H1 (cell line): ENCODE measurements at regions not wholly inside any gene's neighbourhood (a gene's known extent, or its start where the extent isn't known, plus 50 kb on each side); places are given as distances from the start of the nearest gene placed in this dataset.

ENCODE experiments used
- CTCF ChIA-PET: fragments of 300-600 bp; sonication (Branson Sonifier 250); formaldehyde crosslinking; loops from one replicate; lab custom pipeline; 2021; ENCODE audit not compliant: partially characterized antibody; lab: Charles Lee
- POLR2A ChIA-PET: fragments of 300-600 bp; sonication (Branson Sonifier 250); formaldehyde crosslinking; loops from one replicate; lab custom pipeline; 2021; ENCODE audit warnings: inconsistent platforms; ENCODE audit not compliant: partially characterized antibody; lab: Charles Lee
- DNase-seq, 2 experiments: peaks; one replicate each; pipeline versions ENCODE4 v3.0.0 to v3.0.0-alpha.2; 2010 to 2022; ENCODE audit warnings: low spot score in 2 of 2, low read depth in 1 of 2, mixed read lengths in 1 of 2
- FAIRE-seq: peaks from 2 replicates; lab custom pipeline; 2011; peaks lifted over from hg19 to GRCh38; lab: Jason Lieb, UNC
- H2AFZ ChIP-seq: 2 replicates; pipeline ENCODE4 v1.8.1; 2012; ENCODE audit warnings: low read length, inconsistent platforms
- H2AK5ac ChIP-seq: 2 replicates; pipeline ENCODE4 v1.6.1; 2013; ENCODE audit warnings: low read depth, low read length
- H2BK120ac ChIP-seq: replicated peaks from 2 replicates; pipeline ENCODE3; 2013; ENCODE audit warnings: low read depth, low read length, inconsistent platforms
- H2BK12ac ChIP-seq: 2 replicates; pipeline ENCODE4 v1.6.1; 2013; ENCODE audit warnings: low read depth, low read length
- H2BK15ac ChIP-seq: 2 replicates; pipeline ENCODE4 v1.6.1; 2013; ENCODE audit warnings: low read length
- H2BK20ac ChIP-seq: 2 replicates; pipeline ENCODE4 v1.6.1; 2013; ENCODE audit warnings: low read length
- H2BK5ac ChIP-seq: 2 replicates; pipeline ENCODE4 v1.6.1; 2013; ENCODE audit warnings: low read depth, low read length
- H3K14ac ChIP-seq: 2 replicates; pipeline ENCODE4 v1.6.1; 2013; ENCODE audit warnings: inconsistent platforms; ENCODE audit not compliant: insufficient read length
- H3K18ac ChIP-seq: 2 replicates; pipeline ENCODE4 v1.6.1; 2013; ENCODE audit warnings: low read length; ENCODE audit errors: extremely low read depth
- H3K23ac ChIP-seq: 2 replicates; pipeline ENCODE4 v1.6.1; 2013; ENCODE audit warnings: inconsistent platforms; ENCODE audit not compliant: insufficient read length
- H3K23me2 ChIP-seq: 2 replicates; pipeline ENCODE4 v1.6.1; 2013; ENCODE audit warnings: low read depth, low read length
- H3K27ac ChIP-seq: 2 replicates; pipeline ENCODE4 v1.6.1; 2011; ENCODE audit warnings: low read depth, low read length, inconsistent platforms
- H3K27me3 ChIP-seq, 4 experiments: replicated peaks in 1 of 4; 1 replicate in 1 of 4; 2 replicates in 3 of 4; pipeline versions ENCODE4 v1.6.1 to v1.8.1; 2011 to 2013; ENCODE audit warnings: low read length in 3 of 4, mild to moderate bottlenecking in 3 of 4, inconsistent platforms in 2 of 4, mixed read lengths in 2 of 4, moderate library complexity in 1 of 4; ENCODE audit not compliant: control insufficient read depth in 3 of 4, insufficient read depth in 3 of 4; ENCODE audit errors: extremely low read depth in 1 of 4
- H3K36me3 ChIP-seq, 4 experiments: 2 replicates each; pipeline versions ENCODE4 v1.6.1 to v1.8.1; 2011 to 2013; ENCODE audit warnings: mild to moderate bottlenecking in 4 of 4, low read length in 3 of 4, moderate library complexity in 2 of 4, control low read depth in 1 of 4, inconsistent platforms in 1 of 4; ENCODE audit not compliant: insufficient read depth in 4 of 4, control insufficient read depth in 2 of 4
- H3K4ac ChIP-seq: replicated peaks from 2 replicates; pipeline ENCODE3; 2013; ENCODE audit warnings: low read length, low read depth, mixed read lengths, inconsistent platforms; ENCODE audit not compliant: insufficient read length
- H3K4me1 ChIP-seq, 4 experiments: replicated peaks in 1 of 4; 1 replicate in 1 of 4; 2 replicates in 3 of 4; pipeline versions ENCODE4 v1.6.1 to v1.8.1; 2011 to 2013; ENCODE audit warnings: low read length in 3 of 4, inconsistent platforms in 2 of 4, mixed read lengths in 1 of 4; ENCODE audit not compliant: insufficient read depth in 4 of 4, control insufficient read depth in 3 of 4
- H3K4me2 ChIP-seq, 2 experiments: 2 replicates each; pipeline versions ENCODE4 v1.6.1 to v1.8.1; 2011 to 2013; ENCODE audit warnings: low read depth in 2 of 2, low read length in 2 of 2, control low read depth in 1 of 2, inconsistent platforms in 1 of 2, mild to moderate bottlenecking in 1 of 2; ENCODE audit not compliant: insufficient read depth in 1 of 2
- H3K4me3 ChIP-seq, 4 experiments: fragments of 200-600, 300-600 bp in 1 of 4; sonication (generic), shearing (Covaris generic), sonication (Bioruptor Twin) in 1 of 4; 2 replicates each; pipeline versions ENCODE4 v1.5.1 to v1.8.1; 2011 to 2016; ENCODE audit warnings: low read length in 4 of 4, low read depth in 3 of 4, control low read depth in 2 of 4, inconsistent platforms in 2 of 4, mild to moderate bottlenecking in 2 of 4, mixed read lengths in 1 of 4, moderate library complexity in 1 of 4; ENCODE audit not compliant: insufficient read depth in 2 of 4; ENCODE audit errors: extremely low read depth in 1 of 4
- H3K56ac ChIP-seq: replicated peaks from 2 replicates; pipeline ENCODE3; 2013; ENCODE audit warnings: low read depth, mild to moderate bottlenecking, mixed read lengths, low read length, inconsistent platforms; ENCODE audit not compliant: insufficient read length
- H3K79me1 ChIP-seq: 2 replicates; pipeline ENCODE4 v1.6.1; 2013; ENCODE audit warnings: low read depth, low read length, control low read depth
- H3K79me2 ChIP-seq, 2 experiments: 2 replicates each; pipeline versions ENCODE4 v1.6.1 to v1.8.1; 2012 to 2013; ENCODE audit warnings: low read length in 2 of 2, mild to moderate bottlenecking in 2 of 2, inconsistent platforms in 1 of 2; ENCODE audit not compliant: insufficient read depth in 2 of 2, control insufficient read depth in 1 of 2
- H3K9ac ChIP-seq, 4 experiments: replicated peaks in 1 of 4; 1 replicate in 1 of 4; 2 replicates in 3 of 4; pipeline versions ENCODE4 v1.6.1 to v1.8.1; 2011 to 2013; ENCODE audit warnings: low read depth in 3 of 4, low read length in 3 of 4, control low read depth in 2 of 4, mild to moderate bottlenecking in 2 of 4, moderate library complexity in 2 of 4, inconsistent platforms in 1 of 4; ENCODE audit errors: extremely low read depth in 1 of 4
- H3K9me3 ChIP-seq, 2 experiments: 2 replicates each; pipeline versions ENCODE4 v1.6.1 to v1.8.1; 2012 to 2013; ENCODE audit warnings: mild to moderate bottlenecking in 2 of 2, moderate library complexity in 2 of 2, control low read depth in 1 of 2, inconsistent platforms in 1 of 2, low read depth in 1 of 2, low read length in 1 of 2, mixed read lengths in 1 of 2; ENCODE audit not compliant: insufficient read depth in 2 of 2
- H4K20me1 ChIP-seq, 2 experiments: replicated peaks in 1 of 2; 2 replicates each; pipeline versions ENCODE3 to v1.8.1; 2011 to 2013; ENCODE audit warnings: inconsistent platforms in 2 of 2, low read length in 2 of 2, mild to moderate bottlenecking in 1 of 2; ENCODE audit not compliant: insufficient read depth in 2 of 2, control insufficient read depth in 1 of 2
- H4K5ac ChIP-seq: 2 replicates; pipeline ENCODE4 v1.6.1; 2013; ENCODE audit warnings: low read length, low read depth, mixed read lengths, inconsistent platforms; ENCODE audit not compliant: insufficient read length
- H4K8ac ChIP-seq: 2 replicates; pipeline ENCODE4 v1.8.0; 2013; ENCODE audit warnings: mild to moderate bottlenecking, moderate library complexity, low read length, inconsistent platforms; ENCODE audit not compliant: insufficient read depth; ENCODE audit errors: extremely low read depth
- H4K91ac ChIP-seq: replicated peaks from 2 replicates; pipeline ENCODE3; 2013; ENCODE audit warnings: low read length, mixed read lengths, inconsistent platforms; ENCODE audit not compliant: insufficient read length
- E2F6 ChIP-seq: IDR thresholded peaks from 2 replicates; pipeline ENCODE4 v1.6.1; 2012; ENCODE audit warnings: inconsistent platforms
- RAD21 ChIP-seq, 2 experiments: IDR thresholded peaks in 1 of 2; conservative IDR thresholded peaks in 1 of 2; 2 replicates each; pipeline ENCODE4 v1.6.1; 2011; ENCODE audit warnings: low read depth in 2 of 2, low read length in 2 of 2, improper control_type of control experiment in 1 of 2, inconsistent platforms in 1 of 2, mild to moderate bottlenecking in 1 of 2, moderate library complexity in 1 of 2
- RBBP5 ChIP-seq: IDR thresholded peaks from 2 replicates; pipeline ENCODE4 v1.7.1; 2012; ENCODE audit warnings: low read depth, mild to moderate bottlenecking, inconsistent platforms, low read length, moderate library complexity, borderline replicate concordance
- RFX5 ChIP-seq: IDR thresholded peaks from 2 replicates; pipeline ENCODE4 v1.6.1; 2011; ENCODE audit warnings: low read depth, low read length, improper control_type of control experiment, borderline replicate concordance
- SIRT6 ChIP-seq: IDR thresholded peaks from one replicate; pipeline ENCODE4 v1.7.1; 2012; ENCODE audit warnings: low read length, inconsistent platforms
- SP2 ChIP-seq: IDR thresholded peaks from 2 replicates; pipeline ENCODE4 v1.6.1; 2012; ENCODE audit warnings: mild to moderate bottlenecking, low read length, inconsistent platforms
- YY1 ChIP-seq: IDR thresholded peaks from 2 replicates; pipeline ENCODE4 v1.6.1; 2011; ENCODE audit warnings: low read depth, mild to moderate bottlenecking, low read length
- WGBS, 2 experiments: shearing (Covaris generic) in 1 of 2; methylation state at CpG; one replicate each; pipeline versions ENCODE4 v1.1.6 to v1.1.7; 2013 to 2015; ENCODE audit warnings: low lambda C conversion rate in 2 of 2, mixed read lengths in 2 of 2, inconsistent platforms in 1 of 2, low coverage in 1 of 2, missing lambda C conversion rate in 1 of 2; ENCODE audit not compliant: insufficient replicate concordance in 2 of 2, insufficient coverage in 1 of 2, insufficient read length in 1 of 2; ENCODE audit errors: extremely low coverage in 1 of 2, missing lambda C conversion rate in 1 of 2; 5-methylcytosine and 5-hydroxymethylcytosine counted together
- TF ChIP-seq, protein P1 (sequence below): IDR thresholded peaks from 2 replicates; pipeline ENCODE4 v1.6.1; 2012; ENCODE audit warnings: low read length, inconsistent platforms

DNA sequence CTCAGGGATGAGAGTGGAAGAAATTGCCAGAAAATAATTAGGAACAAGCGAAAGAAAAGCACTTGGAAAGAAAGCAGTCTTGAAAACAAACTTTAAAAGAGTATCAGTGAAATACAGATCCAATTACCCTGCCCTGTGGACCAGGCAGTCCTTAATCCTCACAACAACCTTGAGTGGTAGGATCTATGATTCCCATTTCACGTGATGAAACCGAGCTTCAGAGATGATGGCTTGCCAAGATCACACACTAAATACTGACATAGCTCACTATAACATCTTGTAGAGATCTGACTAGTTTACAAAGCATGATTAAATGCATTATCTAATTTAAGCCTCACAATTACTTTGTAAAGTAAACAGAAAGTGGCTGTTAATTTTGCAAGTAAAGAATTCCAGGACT, 55.5 kb upstream of the ABCA1 start:
- Histone ChIP-seq H3K4ac (no peak overlapping the region), H3K4me3 (no peak overlapping the region), H3K4me2 (no peak overlapping the region), H2AFZ (no peak overlapping the region), H3K36me3 (no peaks in the 10 kb centered on the region), H4K91ac (no peak overlapping the region), H2BK15ac (no peak overlapping the region), H3K4me1 (no peaks in the 10 kb centered on the region), H2BK12ac (no peak overlapping the region), H3K27me3 (no peaks in the 10 kb centered on the region; a peak in 1 of 7 replicates), H3K79me2 (no peaks in the 10 kb centered on the region), H3K23me2 (0 out of 2 replicates have a peak, but pooled peaks cover 2% of the 10 kb centered on the region), H3K79me1 (no peaks in the 10 kb centered on the region), H3K23ac (no peak overlapping the region), H4K5ac (no peak overlapping the region), H2AK5ac (no peak overlapping the region), H3K18ac (no peak overlapping the region), H4K8ac (no peak overlapping the region), H3K9me3 (no peaks in the 10 kb centered on the region), H2BK120ac (no peak overlapping the region), H4K20me1 (no peaks in the 10 kb centered on the region), H2BK5ac (no peak overlapping the region), H3K14ac (no peak overlapping the region), H3K9ac (no peak overlapping the region), H3K27ac (no peak overlapping the region), H2BK20ac (no peak overlapping the region), H3K56ac (no peak overlapping the region)
- no peak for FAIRE-seq
- WGBS, 2 experiments, result 96% methylated on average over 3 of the region's 3 CpGs; no CpG with 5 or more reads in 1 of the 2 experiments
- TF ChIP-seq SP2 (no peak), RFX5 (no peak), RBBP5 (no peak), E2F6 (no peak), YY1 (no peak), RAD21 (IDR thresholded peaks at IDR 0.05 in 1 of 2, conservative IDR thresholded peaks at IDR 0.05 in 1 of 2; ENCODE audit: low read depth in 2 of 2, low read length in 2 of 2) (no peak), SIRT6 (no peak)
- TF ChIP-seq, protein P1, sequence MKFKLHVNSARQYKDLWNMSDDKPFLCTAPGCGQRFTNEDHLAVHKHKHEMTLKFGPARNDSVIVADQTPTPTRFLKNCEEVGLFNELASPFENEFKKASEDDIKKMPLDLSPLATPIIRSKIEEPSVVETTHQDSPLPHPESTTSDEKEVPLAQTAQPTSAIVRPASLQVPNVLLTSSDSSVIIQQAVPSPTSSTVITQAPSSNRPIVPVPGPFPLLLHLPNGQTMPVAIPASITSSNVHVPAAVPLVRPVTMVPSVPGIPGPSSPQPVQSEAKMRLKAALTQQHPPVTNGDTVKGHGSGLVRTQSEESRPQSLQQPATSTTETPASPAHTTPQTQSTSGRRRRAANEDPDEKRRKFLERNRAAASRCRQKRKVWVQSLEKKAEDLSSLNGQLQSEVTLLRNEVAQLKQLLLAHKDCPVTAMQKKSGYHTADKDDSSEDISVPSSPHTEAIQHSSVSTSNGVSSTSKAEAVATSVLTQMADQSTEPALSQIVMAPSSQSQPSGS, result no peak
- no peak for DNase-seq
- CTCF ChIA-PET, result interaction anchor here (0.7 kb wide), 1 partner anchor 12 kb away, joined by 3 read pairs; no protein-coding TSS in a partner anchor
- POLR2A ChIA-PET, result interaction anchor here (0.9 to 1.0 kb wide), 2 partner anchors 10 to 47 kb away, joined by 3 read pairs; no protein-coding TSS in a partner anchor
